Spleen (tissue), 11 donors: ENCODE measurements at regions not wholly inside any gene's neighbourhood (a gene's known extent, or its start where the extent isn't known, plus 50 kb on each side); places are given as distances from the start of the nearest gene placed in this dataset.

Source experiments
- DNase-seq: peaks from one replicate; pipeline ENCODE4 v3.0.0-alpha.2; 2020
- H3K27ac ChIP-seq, 8 donors: fragments of 200-600 bp; sonication (generic) in 7 of 8; 1 replicate in 4 of 8; 2 replicates in 4 of 8; pipeline versions ENCODE4 v1.5.0 to v1.8.0; 2016 to 2021; ENCODE audit warnings: inconsistent platforms in 4 of 8, mild to moderate bottlenecking in 4 of 8, moderate library complexity in 1 of 8
- H3K27me3 ChIP-seq, 7 donors: fragments of 200-600 bp; sonication (generic) in 6 of 7; replicated peaks in 1 of 7; 1 replicate in 4 of 7; 2 replicates in 3 of 7; pipeline versions ENCODE4 v1.5.0 to v1.8.0; 2016 to 2021; ENCODE audit warnings: inconsistent platforms in 3 of 7, mild to moderate bottlenecking in 1 of 7
- H3K36me3 ChIP-seq, 6 donors: fragments of 200-600 bp; sonication (generic) in 5 of 6; 1 replicate in 4 of 6; 2 replicates in 2 of 6; pipeline versions ENCODE4 v1.5.0 to v1.8.0; 2016 to 2021; ENCODE audit warnings: inconsistent platforms in 2 of 6
- H3K4me1 ChIP-seq, 6 donors: fragments of 200-600 bp; sonication (generic) in 5 of 6; 1 replicate in 3 of 6; 2 replicates in 3 of 6; pipeline versions ENCODE4 v1.5.0 to v1.8.0; 2016 to 2021; ENCODE audit warnings: inconsistent platforms in 3 of 6
- H3K4me3 ChIP-seq, 8 donors: fragments of 200-600 bp; sonication (generic) in 7 of 8; 1 replicate in 4 of 8; 2 replicates in 4 of 8; pipeline versions ENCODE4 v1.5.0 to v1.8.0; 2016 to 2021; ENCODE audit warnings: inconsistent platforms in 4 of 8, mild to moderate bottlenecking in 4 of 8, moderate library complexity in 2 of 8
- H3K9me3 ChIP-seq, 8 donors: fragments of 200-600 bp; sonication (generic) in 7 of 8; 1 replicate in 4 of 8; 2 replicates in 4 of 8; pipeline versions ENCODE4 v1.5.0 to v1.8.0; 2016 to 2021; ENCODE audit warnings: inconsistent platforms in 4 of 8
- POLR2A ChIP-seq, 3 donors: fragments of 450-650 bp; IDR thresholded peaks; one replicate each; pipeline ENCODE4 v1.5.1; 2017; ENCODE audit warnings: antibody characterized with exemption in 3 of 3, mild to moderate bottlenecking in 1 of 3
- POLR2AphosphoS5 ChIP-seq, 3 donors: sonication (generic); formaldehyde crosslinking; IDR thresholded peaks; one replicate each; pipeline ENCODE4 v1.5.1; 2017; ENCODE audit warnings: antibody characterized with exemption in 3 of 3
- WGBS, 5 donors: extraction: QIAGEN DNeasy Blood & Tissue Kit in 3 of 5; methylation state at CpG; one replicate each; pipeline versions ENCODE4 v1.1.5 to v1.1.7; 2013 to 2018; 5-methylcytosine and 5-hydroxymethylcytosine counted together
- intact Hi-C: fragments of 100-400 bp; cut with DNase I; formaldehyde crosslinking; loops from one replicate; pipeline ENCODE4 v1.15.0; 2023; ENCODE audit warnings: low total_unique reads
- TF ChIP-seq, protein P1 (sequence below), 11 experiments: fragments of 200-600 bp in 7 of 11; fragments of 450-650 bp in 4 of 11; sonication (generic) in 4 of 11; IDR thresholded peaks in 8 of 11; conservative IDR thresholded peaks in 3 of 11; 1 replicate in 7 of 11; 2 replicates in 4 of 11; pipeline versions ENCODE4 v1.4.0 to v1.8.0; 2016 to 2021; ENCODE audit warnings: antibody characterized with exemption in 11 of 11, inconsistent platforms in 4 of 11, mild to moderate bottlenecking in 1 of 11
- donor health status: healthy with polysubstance abuse.
- donor health status: DM: no; HTN: no; CAD: no; lungs with moderate emphysema.
- donor health status: DM: no; HTN: no; CAD: no.
- donor health status: Bipolar disorder and iron deficiency.
- donor health status: healthy.
- donor health status: DM: no; HTN: no; CAD: no.
- donor health status: DM: yes; HTN: yes; CAD: no.

GRCh38 chr20:50277064-50277415 is 86.4 kb downstream of the CEBPB start:
- TF ChIP-seq POLR2AphosphoS5 (IDR thresholded peaks at IDR 0.05) (no peak), POLR2A (IDR thresholded peaks at IDR 0.05) (no peak)
- DNase-seq, result peak; percentile 73
- peaks cover 0 to 15% (median 0%) of the 10 kb centered on the region in 7 donors for H3K27me3 ChIP-seq
- peak overlapping the region in 7 of 8 donors; percentile 81 to 95 (median 90) for H3K27ac ChIP-seq
- intact Hi-C loops, result loop anchor here (10.0 kb wide), 1 partner anchor 82 kb away; the partner anchor contains the start of gene CEBPB
- peaks cover 0 to 91% (median 48%) of the 10 kb centered on the region in 6 donors for H3K4me1 ChIP-seq
- WGBS, 5 donors, result 85 to 95% (median 87%) methylated on average over 5 of the region's 5 CpGs
- H3K9me3 ChIP-seq, result no peaks in the 10 kb centered on the region
- peaks cover 0 to 16% (median 0%) of the 10 kb centered on the region in 6 donors for H3K36me3 ChIP-seq
- peak overlapping the region in 4 of 8 donors; percentile 17 to 66 (median 32) for H3K4me3 ChIP-seq

GRCh38 chr20:50277460-50278376 is 87.1 kb downstream of the CEBPB start:
- no peaks in the 10 kb centered on the region for H3K9me3 ChIP-seq
- no peak for TF ChIP-seq POLR2AphosphoS5 (IDR thresholded peaks at IDR 0.05)
- TF ChIP-seq POLR2A (IDR thresholded peaks at IDR 0.05), result no peak
- TF ChIP-seq, protein P1, sequence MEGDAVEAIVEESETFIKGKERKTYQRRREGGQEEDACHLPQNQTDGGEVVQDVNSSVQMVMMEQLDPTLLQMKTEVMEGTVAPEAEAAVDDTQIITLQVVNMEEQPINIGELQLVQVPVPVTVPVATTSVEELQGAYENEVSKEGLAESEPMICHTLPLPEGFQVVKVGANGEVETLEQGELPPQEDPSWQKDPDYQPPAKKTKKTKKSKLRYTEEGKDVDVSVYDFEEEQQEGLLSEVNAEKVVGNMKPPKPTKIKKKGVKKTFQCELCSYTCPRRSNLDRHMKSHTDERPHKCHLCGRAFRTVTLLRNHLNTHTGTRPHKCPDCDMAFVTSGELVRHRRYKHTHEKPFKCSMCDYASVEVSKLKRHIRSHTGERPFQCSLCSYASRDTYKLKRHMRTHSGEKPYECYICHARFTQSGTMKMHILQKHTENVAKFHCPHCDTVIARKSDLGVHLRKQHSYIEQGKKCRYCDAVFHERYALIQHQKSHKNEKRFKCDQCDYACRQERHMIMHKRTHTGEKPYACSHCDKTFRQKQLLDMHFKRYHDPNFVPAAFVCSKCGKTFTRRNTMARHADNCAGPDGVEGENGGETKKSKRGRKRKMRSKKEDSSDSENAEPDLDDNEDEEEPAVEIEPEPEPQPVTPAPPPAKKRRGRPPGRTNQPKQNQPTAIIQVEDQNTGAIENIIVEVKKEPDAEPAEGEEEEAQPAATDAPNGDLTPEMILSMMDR (IDR thresholded peaks at IDR 0.05 in 8 of 11, conservative IDR thresholded peaks at IDR 0.05 in 3 of 11), result no peak
- H3K27me3 ChIP-seq, result peaks cover 0 to 15% (median 0%) of the 10 kb centered on the region in 7 donors
- H3K4me3 ChIP-seq, result peak overlapping the region in 4 of 8 donors; percentile 17 to 66 (median 32)
- peaks cover 0 to 16% (median 0%) of the 10 kb centered on the region in 6 donors for H3K36me3 ChIP-seq
- WGBS, 5 donors, result 74 to 85% (median 83%) methylated on average over 11 to 16 of the region's 16 CpGs
- H3K4me1 ChIP-seq, result peaks cover 0 to 91% (median 48%) of the 10 kb centered on the region in 6 donors
- intact Hi-C loops, result loop anchor here (10.0 kb wide), 1 partner anchor 83 kb away; the partner anchor contains the start of gene CEBPB
- DNase-seq, result peak; percentile 69
- H3K27ac ChIP-seq, result peak overlapping the region in 7 of 8 donors; percentile 48 to 95 (median 90)

GRCh38 chr20:50278377-50278683 is 87.7 kb downstream of the CEBPB start:
- peak; percentile 74 for DNase-seq
- Histone ChIP-seq H3K27ac (peak overlapping the region in 7 of 8 donors; percentile 36 to 95 (median 90)), H3K27me3 (peaks cover 0 to 19% (median 0%) of the 10 kb centered on the region in 7 donors), H3K4me3 (peak overlapping the region in 3 of 8 donors; percentile 28 to 66 (median 36)), H3K4me1 (peaks cover 0 to 91% (median 51%) of the 10 kb centered on the region in 6 donors), H3K36me3 (peaks cover 0 to 16% (median 0%) of the 10 kb centered on the region in 6 donors), H3K9me3 (no peaks in the 10 kb centered on the region)
- WGBS, 5 donors, result 51 to 74% (median 59%) methylated on average over 5 of the region's 5 CpGs
- TF ChIP-seq, protein P1 (IDR thresholded peaks at IDR 0.05 in 8 of 11, conservative IDR thresholded peaks at IDR 0.05 in 3 of 11), result no peak
- TF ChIP-seq POLR2A (IDR thresholded peaks at IDR 0.05), result no peak
- TF ChIP-seq POLR2AphosphoS5 (IDR thresholded peaks at IDR 0.05), result no peak
- intact Hi-C loops, result loop anchor here (10.0 kb wide), 1 partner anchor 84 kb away; the partner anchor contains the start of gene CEBPB

- Histone ChIP-seq H3K9me3 (no peaks in the 10 kb centered on the region), H3K27ac (peak overlapping the region in 7 of 8 donors; percentile 36 to 95 (median 90)), H3K27me3 (peaks cover 0 to 19% (median 0%) of the 10 kb centered on the region in 7 donors), H3K4me3 (peak overlapping the region in 3 of 8 donors; percentile 28 to 66 (median 36)), H3K36me3 (peaks cover 0 to 16% (median 0%) of the 10 kb centered on the region in 6 donors), H3K4me1 (peaks cover 0 to 91% (median 49%) of the 10 kb centered on the region in 6 donors)
- TF ChIP-seq POLR2AphosphoS5 (IDR thresholded peaks at IDR 0.05), result peak; percentile 75 to 79 (median 78)
- no peak for TF ChIP-seq POLR2A (IDR thresholded peaks at IDR 0.05)
- TF ChIP-seq, protein P1 (IDR thresholded peaks at IDR 0.05 in 8 of 11, conservative IDR thresholded peaks at IDR 0.05 in 3 of 11), result peak in 6 of 11 experiments; percentile 27 to 52 (median 37)
- 58 to 73% (median 69%) methylated on average over 13 to 17 of the region's 17 CpGs for WGBS, 5 donors
- intact Hi-C loops, result loop anchor here (10.0 kb wide), 1 partner anchor 84 kb away; the partner anchor contains the start of gene CEBPB
- DNase-seq, result peak; percentile 80
Measured at GRCh38 chr20:50278684-50279531, 88.3 kb downstream of the CEBPB start.
